Thymus (tissue), 11 donors: ENCODE measurements at regions not wholly inside any gene's neighbourhood (a gene's known extent, or its start where the extent isn't known, plus 50 kb on each side); places are given as distances from the start of the nearest gene placed in this dataset.
"Not testable (repeated sequence)": the region's sequence is repeated elsewhere in the genome, so short reads cannot be mapped to it uniquely, and the experiment has no call there.

ENCODE experiments used
- DNase-seq, 9 donors: peaks; one replicate each; pipeline ENCODE4 v3.0.0-alpha.2; 2013; ENCODE audit warnings: low spot score in 9 of 9, low read depth in 6 of 9, missing footprints in 1 of 9
- H3K27ac ChIP-seq, 2 donors: one replicate each; pipeline ENCODE4 v1.5.1; 2013; ENCODE audit warnings: control low read depth in 1 of 2, low read depth in 1 of 2, low read length in 1 of 2, mild to moderate bottlenecking in 1 of 2, moderate library complexity in 1 of 2
- H3K27me3 ChIP-seq, 2 donors: one replicate each; pipeline ENCODE4 v1.5.1; 2013; ENCODE audit warnings: low read length in 1 of 2; ENCODE audit not compliant: control insufficient read depth in 2 of 2, insufficient read depth in 1 of 2
- H3K36me3 ChIP-seq, 2 donors: one replicate each; pipeline ENCODE4 v1.5.1; 2013; ENCODE audit warnings: low read length in 1 of 2, mild to moderate bottlenecking in 1 of 2, moderate library complexity in 1 of 2; ENCODE audit not compliant: control insufficient read depth in 2 of 2, insufficient read depth in 2 of 2
- H3K4me1 ChIP-seq, 2 donors: one replicate each; pipeline ENCODE4 v1.5.1; 2013; ENCODE audit warnings: low read length in 2 of 2; ENCODE audit not compliant: control insufficient read depth in 2 of 2, insufficient read depth in 2 of 2
- H3K4me3 ChIP-seq, 2 donors: one replicate each; pipeline ENCODE4 v1.5.1; 2013; ENCODE audit warnings: low read length in 2 of 2, control low read depth in 1 of 2, mild to moderate bottlenecking in 1 of 2
- H3K9me3 ChIP-seq, 2 donors: one replicate each; pipeline ENCODE4 v1.5.1; 2013; ENCODE audit warnings: low read length in 1 of 2, mild to moderate bottlenecking in 1 of 2; ENCODE audit not compliant: control insufficient read depth in 2 of 2, insufficient read depth in 1 of 2
- WGBS: extraction: QIAGEN DNeasy Blood & Tissue Kit; methylation state at CpG from one replicate; pipeline ENCODE4 v1.1.7; 2013; 5-methylcytosine and 5-hydroxymethylcytosine counted together
- donor health status: healthy.

DNA sequence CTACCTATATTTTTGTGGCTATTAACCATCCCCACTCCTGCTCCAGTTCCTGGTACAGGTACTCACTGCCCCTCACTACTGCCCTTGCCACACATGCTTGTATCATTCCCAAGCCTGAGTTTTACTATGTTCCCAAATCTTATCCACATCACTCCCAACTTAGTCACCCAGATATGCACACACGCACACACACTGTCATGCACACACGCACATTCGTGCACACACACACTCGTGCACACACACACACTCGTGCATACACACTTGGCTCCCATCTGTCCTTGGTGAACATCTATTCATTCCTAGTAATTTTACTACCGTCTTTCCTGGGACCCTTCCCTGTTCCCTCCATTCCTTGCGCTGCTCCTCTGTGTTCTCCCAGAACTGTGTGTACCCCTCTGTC is 287.2 kb upstream of the RNF32 start:
- H3K4me1 ChIP-seq: no peaks in the 10 kb centered on the region
- no peak overlapping the region for H3K27ac ChIP-seq
- no peak overlapping the region for H3K4me3 ChIP-seq
- H3K36me3 ChIP-seq: no peaks in the 10 kb centered on the region
- H3K27me3 ChIP-seq: no peaks in the 10 kb centered on the region
- DNase-seq: no peak
- H3K9me3 ChIP-seq: no peaks in the 10 kb centered on the region
- WGBS: 81% methylated on average over 7 of the region's 7 CpGs

DNA sequence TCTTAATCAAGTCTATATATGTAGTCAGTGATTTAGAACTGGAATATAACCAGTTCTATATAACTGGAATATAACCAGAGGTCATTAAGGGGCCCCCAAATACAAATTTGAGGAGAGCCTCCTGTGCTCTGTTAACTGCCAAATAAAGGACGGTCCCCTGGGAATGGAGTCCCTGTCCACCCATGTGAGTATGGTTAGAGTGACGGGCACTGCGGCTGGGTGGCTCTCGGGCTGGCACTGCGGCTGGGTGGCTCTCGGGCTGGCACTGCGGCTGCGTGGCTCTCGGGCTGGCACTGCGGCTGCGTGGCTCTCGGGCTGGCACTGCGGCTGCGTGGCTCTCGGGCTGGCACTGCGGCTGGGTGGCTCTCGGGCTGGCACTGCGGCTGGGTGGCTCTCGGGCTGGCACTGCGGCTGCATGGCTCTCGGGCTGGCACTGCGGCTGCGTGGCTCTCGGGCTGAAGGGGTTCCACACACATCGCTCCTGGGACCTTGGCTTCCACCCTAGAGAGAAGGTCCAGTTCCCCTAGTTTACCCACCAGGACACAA is 292.8 kb upstream of the RNF32 start:
- H3K9me3 ChIP-seq: peaks cover 1 to 15% of the 10 kb centered on the region in 2 donors
- WGBS: 94% methylated on average over 25 of the region's 25 CpGs
- H3K4me3 ChIP-seq, H3K36me3 ChIP-seq, H3K4me1 ChIP-seq, H3K27me3 ChIP-seq, H3K27ac ChIP-seq, DNase-seq: not testable (repeated sequence)

DNA sequence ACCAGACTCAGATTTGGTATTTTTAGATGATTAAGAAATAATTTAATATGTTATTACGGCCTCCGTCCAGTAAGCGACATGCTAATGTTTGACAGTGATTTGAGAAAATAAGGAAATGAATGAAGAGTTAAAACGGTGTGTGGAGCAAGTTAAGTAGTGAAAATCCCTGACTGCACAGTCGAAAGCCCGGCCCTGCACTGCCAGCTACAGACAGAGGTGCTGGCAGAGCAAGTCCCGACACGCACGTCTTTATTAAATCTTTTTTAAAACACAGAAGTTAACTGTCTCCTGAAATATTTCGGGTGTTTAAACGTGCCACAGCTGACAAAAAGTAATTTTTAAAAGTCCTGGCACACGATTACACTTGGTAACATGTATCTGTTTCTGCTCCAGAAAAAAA is 293.4 kb upstream of the RNF32 start:
- 80% methylated on average over 12 of the region's 12 CpGs for WGBS
- no peak for DNase-seq
- Histone ChIP-seq H3K27ac (no peak overlapping the region), H3K27me3 (no peaks in the 10 kb centered on the region), H3K9me3 (peaks cover 1 to 16% of the 10 kb centered on the region in 2 donors), H3K4me3 (no peak overlapping the region), H3K4me1 (no peaks in the 10 kb centered on the region), H3K36me3 (no peaks in the 10 kb centered on the region)

DNA sequence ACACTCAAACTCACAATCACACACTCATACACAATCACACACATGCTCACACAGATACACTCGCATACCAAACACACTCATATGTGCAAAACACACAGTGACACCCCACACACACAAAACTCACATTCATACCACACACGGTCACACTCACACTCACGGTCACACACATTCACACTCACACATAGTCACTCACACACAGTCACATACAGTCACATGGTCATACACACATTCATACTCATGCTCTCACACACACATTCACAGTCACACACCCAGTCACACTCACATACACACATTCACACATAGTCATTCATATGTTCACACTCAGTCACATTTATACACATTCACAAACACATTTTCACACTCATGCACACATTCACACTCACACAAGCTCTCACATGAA is 296.0 kb upstream of the RNF32 start:
- H3K4me1 ChIP-seq: no peaks in the 10 kb centered on the region
- H3K36me3 ChIP-seq: no peaks in the 10 kb centered on the region
- no peaks in the 10 kb centered on the region for H3K27me3 ChIP-seq
- H3K4me3 ChIP-seq: no peak overlapping the region
- no peak for DNase-seq
- WGBS: 97% methylated on average over 3 of the region's 3 CpGs
- H3K9me3 ChIP-seq: peaks cover 1 to 16% of the 10 kb centered on the region in 2 donors
- H3K27ac ChIP-seq: no peak overlapping the region

DNA sequence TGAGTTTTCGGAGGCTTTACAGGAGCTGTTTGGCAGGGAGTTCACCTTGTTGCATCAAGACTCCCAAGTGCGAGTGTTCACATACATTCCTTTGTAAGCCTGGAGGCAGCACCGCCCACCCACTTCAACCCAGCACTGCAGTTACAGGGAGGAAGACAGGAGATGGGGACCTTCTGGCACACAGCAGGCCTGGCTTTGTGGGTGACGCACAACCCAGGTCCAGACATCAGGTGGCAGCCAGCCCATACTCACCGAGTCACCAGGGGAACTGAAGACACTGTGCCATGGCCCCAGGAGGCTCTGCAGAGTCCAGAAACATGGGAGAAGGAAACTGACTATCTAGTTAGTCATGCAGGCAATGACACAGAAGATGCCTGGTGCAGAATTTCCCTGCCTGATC is 305.9 kb upstream of the RNF32 start:
- no peak for DNase-seq
- H3K36me3 ChIP-seq: no peaks in the 10 kb centered on the region

DNA sequence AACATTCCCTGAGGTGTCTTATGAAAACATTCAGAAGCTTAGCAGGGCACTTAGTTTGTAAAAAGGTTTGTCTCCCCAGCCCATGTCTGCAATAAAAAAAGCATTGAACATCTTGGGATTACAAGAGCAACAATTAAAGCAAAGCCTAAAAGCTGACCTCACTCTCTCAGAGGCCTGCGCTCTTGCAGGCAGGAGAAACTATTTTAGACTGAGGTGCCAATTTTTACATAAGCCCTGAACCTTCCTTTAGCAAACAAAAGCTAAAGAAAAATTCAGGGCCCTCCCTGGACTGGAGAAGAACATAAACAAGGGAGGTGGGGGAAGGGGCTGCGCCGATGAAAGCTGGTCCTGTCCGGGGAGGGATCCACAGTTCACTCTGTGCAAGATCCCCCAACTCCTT is 312.7 kb upstream of the RNF32 start:
- DNase-seq: no peak
- H3K9me3 ChIP-seq: peaks cover 0 to 13% of the 10 kb centered on the region in 2 donors
- 67% methylated on average over 4 of the region's 4 CpGs for WGBS
- no peak overlapping the region for H3K4me3 ChIP-seq
- no peaks in the 10 kb centered on the region for H3K4me1 ChIP-seq
- H3K27ac ChIP-seq: no peak overlapping the region
- H3K27me3 ChIP-seq: no peaks in the 10 kb centered on the region
- H3K36me3 ChIP-seq: no peaks in the 10 kb centered on the region

More for the DNA sequence above, 305.9 kb upstream of the RNF32 start:
- Histone ChIP-seq H3K4me1 (no peaks in the 10 kb centered on the region), H3K27me3 (no peaks in the 10 kb centered on the region), H3K27ac (no peak overlapping the region), H3K9me3 (peaks cover 0 to 13% of the 10 kb centered on the region in 2 donors), H3K4me3 (no peak overlapping the region)
- 96% methylated on average over 5 of the region's 5 CpGs for WGBS

DNA sequence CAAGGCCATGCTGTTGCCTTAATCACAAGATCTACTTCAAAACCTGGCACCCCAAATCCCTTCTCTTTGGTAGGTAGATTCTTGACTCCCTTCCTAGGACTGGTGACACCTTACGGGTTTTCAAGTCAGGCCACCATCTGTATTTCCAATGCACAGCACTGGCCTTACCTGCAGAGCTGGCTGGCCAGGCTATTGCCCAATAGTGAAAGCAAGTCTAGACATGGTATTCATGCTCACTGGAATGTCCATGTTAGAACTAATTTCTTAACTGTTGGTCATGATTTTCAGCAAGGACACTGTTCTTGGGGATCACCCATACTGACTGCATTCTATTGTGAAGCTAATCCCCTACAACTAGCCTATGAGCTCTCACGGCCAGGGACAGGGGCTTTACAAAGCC is 313.1 kb upstream of the RNF32 start:
- WGBS: 89% methylated on average over 2 of the region's 2 CpGs
- no peak overlapping the region for H3K4me3 ChIP-seq
- DNase-seq: no peak

DNA sequence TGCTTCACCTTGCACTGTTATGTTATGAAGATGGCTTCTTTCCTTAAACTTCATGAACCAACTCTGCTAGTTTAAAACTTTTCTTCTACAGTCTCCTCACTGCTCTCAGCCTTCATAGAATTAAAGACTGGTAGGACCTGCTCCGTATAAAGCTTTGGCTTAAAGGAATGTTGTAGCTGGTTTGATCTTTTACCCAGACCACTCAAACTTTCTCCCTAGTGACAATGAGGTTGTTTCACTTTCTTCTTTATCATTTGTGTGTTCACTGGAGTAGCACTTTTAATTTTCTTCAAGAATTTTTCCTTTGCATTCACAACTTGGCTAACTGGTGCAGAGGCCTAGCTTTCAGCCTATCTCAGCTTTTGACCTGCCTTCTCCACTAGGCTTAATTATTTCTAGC is 316.4 kb upstream of the RNF32 start:
- Histone ChIP-seq H3K9me3 (peaks cover 0 to 2% of the 10 kb centered on the region in 2 donors), H3K36me3 (no peaks in the 10 kb centered on the region), H3K27me3 (no peaks in the 10 kb centered on the region), H3K4me1 (no peaks in the 10 kb centered on the region), H3K4me3 (no peak overlapping the region), H3K27ac (no peak overlapping the region)
- no peak for DNase-seq
- WGBS: 84% methylated on average over 1 of the region's 1 CpG

More for the DNA sequence above, 313.1 kb upstream of the RNF32 start:
- no peaks in the 10 kb centered on the region for H3K4me1 ChIP-seq
- peaks cover 0 to 13% of the 10 kb centered on the region in 2 donors for H3K9me3 ChIP-seq
- H3K36me3 ChIP-seq: no peaks in the 10 kb centered on the region
- H3K27me3 ChIP-seq: no peaks in the 10 kb centered on the region
- no peak overlapping the region for H3K27ac ChIP-seq

DNA sequence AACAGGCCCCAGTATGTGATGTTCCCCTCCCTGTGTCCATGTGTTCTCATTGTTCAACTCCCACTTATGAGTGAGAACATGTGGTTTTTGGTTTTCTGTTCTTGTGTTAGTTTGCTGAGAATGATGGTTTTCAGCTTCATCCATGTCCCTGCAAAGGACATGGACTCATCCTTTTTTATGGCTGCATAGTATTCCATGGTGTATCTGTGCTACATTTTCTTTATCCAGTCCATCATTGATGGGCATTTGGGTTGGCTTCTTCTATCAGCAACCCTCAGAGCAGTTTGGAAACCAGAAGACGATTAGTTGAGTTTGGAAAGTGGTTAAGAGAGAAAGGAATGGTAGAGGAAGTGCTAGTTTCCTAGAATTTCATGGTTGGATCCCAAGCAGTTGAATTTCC is 319.1 kb upstream of the RNF32 start:
- not testable (repeated sequence) for H3K27ac ChIP-seq, H3K4me3 ChIP-seq, DNase-seq, H3K27me3 ChIP-seq, H3K4me1 ChIP-seq, H3K36me3 ChIP-seq
- 81% methylated on average over 1 of the region's 1 CpG for WGBS
- peaks cover 0 to 11% of the 10 kb centered on the region in 2 donors for H3K9me3 ChIP-seq

DNA sequence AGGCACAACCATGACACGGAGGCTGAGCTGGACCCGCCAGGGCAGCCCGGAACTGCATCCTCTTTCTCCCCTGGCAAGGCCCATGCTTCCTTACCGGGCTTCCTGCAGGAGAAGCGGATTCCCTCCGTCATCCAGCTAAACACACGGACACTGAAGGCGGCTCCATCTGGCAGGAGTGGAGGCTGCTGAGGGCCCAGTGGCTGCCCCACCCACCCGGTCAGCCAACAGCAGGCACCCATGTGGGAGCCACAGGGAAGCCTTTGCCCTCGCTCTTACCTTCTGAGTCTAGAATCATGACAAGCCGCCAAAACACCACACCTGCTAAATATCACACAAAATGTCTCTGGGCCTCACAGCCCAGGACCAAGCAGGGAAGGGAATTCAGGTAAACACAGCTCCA is 321.6 kb upstream of the RNF32 start:
- Histone ChIP-seq H3K36me3 (no peaks in the 10 kb centered on the region), H3K4me1 (no peaks in the 10 kb centered on the region), H3K9me3 (peaks cover 0 to 11% of the 10 kb centered on the region in 2 donors), H3K27ac (no peak overlapping the region), H3K27me3 (no peaks in the 10 kb centered on the region), H3K4me3 (no peak overlapping the region)
- DNase-seq: no peak
- WGBS: 93% methylated on average over 11 of the region's 11 CpGs
